ENCODE measurements at regions not wholly inside any gene's neighbourhood (a gene's known extent, or its start where the extent isn't known, plus 50 kb on each side); places are given as distances from the start of the nearest gene placed in this dataset.

GRCh38 chr4:26267087-26267486, 53.7 kb upstream of the RBPJ start:
- Histone ChIP-seq H3K27ac (ENCODE audit: low read length) (no peak overlapping the region), H3K4me3 (ENCODE audit: low read length) (no peak overlapping the region), H3K4me1 (ENCODE audit: control insufficient read depth, low read depth, low read length) (peaks cover 8% of the 10 kb centered on the region), H3K9me3 (ENCODE audit: control insufficient read depth, low read depth, low read length) (no peaks in the 10 kb centered on the region), H3K9ac (ENCODE audit: low read length) (no peak overlapping the region), H3K36me3 (ENCODE audit: control insufficient read depth, low read depth, low read length) (no peaks in the 10 kb centered on the region), H3K27me3 (ENCODE audit: control insufficient read depth, insufficient read depth, low read length) (no peaks in the 10 kb centered on the region)

GRCh38 chr4:26268246-26268645, 52.6 kb upstream of the RBPJ start:
- H3K9me3 ChIP-seq (ENCODE audit: control insufficient read depth, low read depth, low read length): no peaks in the 10 kb centered on the region
- H3K4me3 ChIP-seq (ENCODE audit: low read length): no peak overlapping the region
- no peaks in the 10 kb centered on the region for H3K36me3 ChIP-seq (ENCODE audit: control insufficient read depth, low read depth, low read length)
- H3K9ac ChIP-seq (ENCODE audit: low read length): no peak overlapping the region
- H3K27ac ChIP-seq (ENCODE audit: low read length): no peak overlapping the region
- peaks cover 14% of the 10 kb centered on the region for H3K4me1 ChIP-seq (ENCODE audit: control insufficient read depth, low read depth, low read length)
- no peaks in the 10 kb centered on the region for H3K27me3 ChIP-seq (ENCODE audit: control insufficient read depth, insufficient read depth, low read length)

GRCh38 chr4:26269038-26269437, 51.8 kb upstream of the RBPJ start:
- Histone ChIP-seq H3K27ac (ENCODE audit: low read length) (no peak overlapping the region), H3K9ac (ENCODE audit: low read length) (no peak overlapping the region), H3K4me3 (ENCODE audit: low read length) (no peak overlapping the region), H3K27me3 (ENCODE audit: control insufficient read depth, insufficient read depth, low read length) (no peaks in the 10 kb centered on the region), H3K9me3 (ENCODE audit: control insufficient read depth, low read depth, low read length) (no peaks in the 10 kb centered on the region), H3K4me1 (ENCODE audit: control insufficient read depth, low read depth, low read length) (peaks cover 18% of the 10 kb centered on the region), H3K36me3 (ENCODE audit: control insufficient read depth, low read depth, low read length) (no peaks in the 10 kb centered on the region)

Data from iPS-18a (cell line).